GM12874 (cell line): ENCODE measurements at regions not wholly inside any gene's neighbourhood (a gene's known extent, or its start where the extent isn't known, plus 50 kb on each side); places are given as distances from the start of the nearest gene placed in this dataset.
A peak's percentile ranks its signal among the peaks of the same experiment; 100 is the strongest.

Source experiments
- CTCF ChIP-seq: IDR thresholded peaks from 2 replicates; pipeline ENCODE4 v1.5.1; 2011; ENCODE audit warnings: low read depth, mild to moderate bottlenecking, control low read depth, low read length, moderate library complexity; ENCODE audit not compliant: insufficient read depth

GRCh38 chr2:138356178-138356577 is 145.4 kb upstream of the SPOPL start:
- TF ChIP-seq CTCF, result no peak

GRCh38 chr2:138359532-138359931 is 142.0 kb upstream of the SPOPL start:
- TF ChIP-seq CTCF, result no peak

GRCh38 chr2:138364554-138365162 is 136.9 kb upstream of the SPOPL start:
- TF ChIP-seq CTCF, result no peak

GRCh38 chr2:138365581-138365980 is 136.0 kb upstream of the SPOPL start:
- TF ChIP-seq CTCF, result no peak

GRCh38 chr2:138369856-138370255 is 131.7 kb upstream of the SPOPL start:
- TF ChIP-seq CTCF, result no peak

GRCh38 chr2:138373993-138374408 is 127.6 kb upstream of the SPOPL start:
- TF ChIP-seq CTCF, result peak; percentile 44; the same call in 1 of the 2 replicates

- no peak for TF ChIP-seq CTCF
Observed at GRCh38 chr2:138381373-138381772, 120.2 kb upstream of the SPOPL start.

GRCh38 chr2:138382672-138383071 is 118.9 kb upstream of the SPOPL start:
- TF ChIP-seq CTCF, result no peak
